H1 (cell line): ENCODE measurements at regions not wholly inside any gene's neighbourhood (a gene's known extent, or its start where the extent isn't known, plus 50 kb on each side); places are given as distances from the start of the nearest gene placed in this dataset.

Source experiments
- CTCF ChIA-PET: fragments of 300-600 bp; sonication (Branson Sonifier 250); formaldehyde crosslinking; loops from one replicate; lab custom pipeline; 2021; ENCODE audit not compliant: partially characterized antibody; lab: Charles Lee
- POLR2A ChIA-PET: fragments of 300-600 bp; sonication (Branson Sonifier 250); formaldehyde crosslinking; loops from one replicate; lab custom pipeline; 2021; ENCODE audit warnings: inconsistent platforms; ENCODE audit not compliant: partially characterized antibody; lab: Charles Lee
- DNase-seq, 2 experiments: peaks; one replicate each; pipeline versions ENCODE4 v3.0.0 to v3.0.0-alpha.2; 2010 to 2022; ENCODE audit warnings: low spot score in 2 of 2, low read depth in 1 of 2, mixed read lengths in 1 of 2
- FAIRE-seq: peaks from 2 replicates; lab custom pipeline; 2011; peaks lifted over from hg19 to GRCh38; lab: Jason Lieb, UNC
- H2AFZ ChIP-seq: 2 replicates; pipeline ENCODE4 v1.8.1; 2012; ENCODE audit warnings: low read length, inconsistent platforms
- H2AK5ac ChIP-seq: 2 replicates; pipeline ENCODE4 v1.6.1; 2013; ENCODE audit warnings: low read depth, low read length
- H2BK120ac ChIP-seq: replicated peaks from 2 replicates; pipeline ENCODE3; 2013; ENCODE audit warnings: low read depth, low read length, inconsistent platforms
- H2BK12ac ChIP-seq: 2 replicates; pipeline ENCODE4 v1.6.1; 2013; ENCODE audit warnings: low read depth, low read length
- H2BK15ac ChIP-seq: 2 replicates; pipeline ENCODE4 v1.6.1; 2013; ENCODE audit warnings: low read length
- H2BK20ac ChIP-seq: 2 replicates; pipeline ENCODE4 v1.6.1; 2013; ENCODE audit warnings: low read length
- H2BK5ac ChIP-seq: 2 replicates; pipeline ENCODE4 v1.6.1; 2013; ENCODE audit warnings: low read depth, low read length
- H3K14ac ChIP-seq: 2 replicates; pipeline ENCODE4 v1.6.1; 2013; ENCODE audit warnings: inconsistent platforms; ENCODE audit not compliant: insufficient read length
- H3K18ac ChIP-seq: 2 replicates; pipeline ENCODE4 v1.6.1; 2013; ENCODE audit warnings: low read length; ENCODE audit errors: extremely low read depth
- H3K23ac ChIP-seq: 2 replicates; pipeline ENCODE4 v1.6.1; 2013; ENCODE audit warnings: inconsistent platforms; ENCODE audit not compliant: insufficient read length
- H3K23me2 ChIP-seq: 2 replicates; pipeline ENCODE4 v1.6.1; 2013; ENCODE audit warnings: low read depth, low read length
- H3K27ac ChIP-seq: 2 replicates; pipeline ENCODE4 v1.6.1; 2011; ENCODE audit warnings: low read depth, low read length, inconsistent platforms
- H3K27me3 ChIP-seq, 4 experiments: replicated peaks in 1 of 4; 1 replicate in 1 of 4; 2 replicates in 3 of 4; pipeline versions ENCODE4 v1.6.1 to v1.8.1; 2011 to 2013; ENCODE audit warnings: low read length in 3 of 4, mild to moderate bottlenecking in 3 of 4, inconsistent platforms in 2 of 4, mixed read lengths in 2 of 4, moderate library complexity in 1 of 4; ENCODE audit not compliant: control insufficient read depth in 3 of 4, insufficient read depth in 3 of 4; ENCODE audit errors: extremely low read depth in 1 of 4
- H3K36me3 ChIP-seq, 4 experiments: 2 replicates each; pipeline versions ENCODE4 v1.6.1 to v1.8.1; 2011 to 2013; ENCODE audit warnings: mild to moderate bottlenecking in 4 of 4, low read length in 3 of 4, moderate library complexity in 2 of 4, control low read depth in 1 of 4, inconsistent platforms in 1 of 4; ENCODE audit not compliant: insufficient read depth in 4 of 4, control insufficient read depth in 2 of 4
- H3K4ac ChIP-seq: replicated peaks from 2 replicates; pipeline ENCODE3; 2013; ENCODE audit warnings: low read length, low read depth, mixed read lengths, inconsistent platforms; ENCODE audit not compliant: insufficient read length
- H3K4me1 ChIP-seq, 4 experiments: replicated peaks in 1 of 4; 1 replicate in 1 of 4; 2 replicates in 3 of 4; pipeline versions ENCODE4 v1.6.1 to v1.8.1; 2011 to 2013; ENCODE audit warnings: low read length in 3 of 4, inconsistent platforms in 2 of 4, mixed read lengths in 1 of 4; ENCODE audit not compliant: insufficient read depth in 4 of 4, control insufficient read depth in 3 of 4
- H3K4me2 ChIP-seq, 2 experiments: 2 replicates each; pipeline versions ENCODE4 v1.6.1 to v1.8.1; 2011 to 2013; ENCODE audit warnings: low read depth in 2 of 2, low read length in 2 of 2, control low read depth in 1 of 2, inconsistent platforms in 1 of 2, mild to moderate bottlenecking in 1 of 2; ENCODE audit not compliant: insufficient read depth in 1 of 2
- H3K4me3 ChIP-seq, 4 experiments: fragments of 200-600, 300-600 bp in 1 of 4; sonication (generic), shearing (Covaris generic), sonication (Bioruptor Twin) in 1 of 4; 2 replicates each; pipeline versions ENCODE4 v1.5.1 to v1.8.1; 2011 to 2016; ENCODE audit warnings: low read length in 4 of 4, low read depth in 3 of 4, control low read depth in 2 of 4, inconsistent platforms in 2 of 4, mild to moderate bottlenecking in 2 of 4, mixed read lengths in 1 of 4, moderate library complexity in 1 of 4; ENCODE audit not compliant: insufficient read depth in 2 of 4; ENCODE audit errors: extremely low read depth in 1 of 4
- H3K56ac ChIP-seq: replicated peaks from 2 replicates; pipeline ENCODE3; 2013; ENCODE audit warnings: low read depth, mild to moderate bottlenecking, mixed read lengths, low read length, inconsistent platforms; ENCODE audit not compliant: insufficient read length
- H3K79me1 ChIP-seq: 2 replicates; pipeline ENCODE4 v1.6.1; 2013; ENCODE audit warnings: low read depth, low read length, control low read depth
- H3K79me2 ChIP-seq, 2 experiments: 2 replicates each; pipeline versions ENCODE4 v1.6.1 to v1.8.1; 2012 to 2013; ENCODE audit warnings: low read length in 2 of 2, mild to moderate bottlenecking in 2 of 2, inconsistent platforms in 1 of 2; ENCODE audit not compliant: insufficient read depth in 2 of 2, control insufficient read depth in 1 of 2
- H3K9ac ChIP-seq, 4 experiments: replicated peaks in 1 of 4; 1 replicate in 1 of 4; 2 replicates in 3 of 4; pipeline versions ENCODE4 v1.6.1 to v1.8.1; 2011 to 2013; ENCODE audit warnings: low read depth in 3 of 4, low read length in 3 of 4, control low read depth in 2 of 4, mild to moderate bottlenecking in 2 of 4, moderate library complexity in 2 of 4, inconsistent platforms in 1 of 4; ENCODE audit errors: extremely low read depth in 1 of 4
- H3K9me3 ChIP-seq, 2 experiments: 2 replicates each; pipeline versions ENCODE4 v1.6.1 to v1.8.1; 2012 to 2013; ENCODE audit warnings: mild to moderate bottlenecking in 2 of 2, moderate library complexity in 2 of 2, control low read depth in 1 of 2, inconsistent platforms in 1 of 2, low read depth in 1 of 2, low read length in 1 of 2, mixed read lengths in 1 of 2; ENCODE audit not compliant: insufficient read depth in 2 of 2
- H4K20me1 ChIP-seq, 2 experiments: replicated peaks in 1 of 2; 2 replicates each; pipeline versions ENCODE3 to v1.8.1; 2011 to 2013; ENCODE audit warnings: inconsistent platforms in 2 of 2, low read length in 2 of 2, mild to moderate bottlenecking in 1 of 2; ENCODE audit not compliant: insufficient read depth in 2 of 2, control insufficient read depth in 1 of 2
- H4K5ac ChIP-seq: 2 replicates; pipeline ENCODE4 v1.6.1; 2013; ENCODE audit warnings: low read length, low read depth, mixed read lengths, inconsistent platforms; ENCODE audit not compliant: insufficient read length
- H4K8ac ChIP-seq: 2 replicates; pipeline ENCODE4 v1.8.0; 2013; ENCODE audit warnings: mild to moderate bottlenecking, moderate library complexity, low read length, inconsistent platforms; ENCODE audit not compliant: insufficient read depth; ENCODE audit errors: extremely low read depth
- H4K91ac ChIP-seq: replicated peaks from 2 replicates; pipeline ENCODE3; 2013; ENCODE audit warnings: low read length, mixed read lengths, inconsistent platforms; ENCODE audit not compliant: insufficient read length
- BACH1 ChIP-seq: IDR thresholded peaks from 2 replicates; pipeline ENCODE4 v1.6.1; 2012; ENCODE audit warnings: low read length, improper control_type of control experiment
- CTBP2 ChIP-seq: IDR thresholded peaks from 2 replicates; pipeline ENCODE4 v1.7.0; 2011; ENCODE audit warnings: borderline replicate concordance, mild to moderate bottlenecking, moderate library complexity, mixed read lengths, low read length; ENCODE audit not compliant: insufficient read depth, insufficient read length
- GABPA ChIP-seq: IDR thresholded peaks from 2 replicates; pipeline ENCODE4 v1.6.1; 2011; ENCODE audit warnings: mild to moderate bottlenecking, low read length, moderate library complexity, borderline replicate concordance; ENCODE audit not compliant: insufficient read depth
- WGBS, 2 experiments: shearing (Covaris generic) in 1 of 2; methylation state at CpG; one replicate each; pipeline versions ENCODE4 v1.1.6 to v1.1.7; 2013 to 2015; ENCODE audit warnings: low lambda C conversion rate in 2 of 2, mixed read lengths in 2 of 2, inconsistent platforms in 1 of 2, low coverage in 1 of 2, missing lambda C conversion rate in 1 of 2; ENCODE audit not compliant: insufficient replicate concordance in 2 of 2, insufficient coverage in 1 of 2, insufficient read length in 1 of 2; ENCODE audit errors: extremely low coverage in 1 of 2, missing lambda C conversion rate in 1 of 2; 5-methylcytosine and 5-hydroxymethylcytosine counted together
- TF ChIP-seq, protein P1 (sequence below), 3 experiments: IDR thresholded peaks; 1 replicate in 2 of 3; 2 replicates in 1 of 3; pipeline versions ENCODE4 v1.5.1 to v1.6.1; 2011; ENCODE audit warnings: low read length in 3 of 3, mild to moderate bottlenecking in 3 of 3, inconsistent platforms in 2 of 3, low read depth in 1 of 3, moderate library complexity in 1 of 3; ENCODE audit not compliant: insufficient read depth in 1 of 3; ENCODE audit errors: control extremely low read depth in 1 of 3

DNA sequence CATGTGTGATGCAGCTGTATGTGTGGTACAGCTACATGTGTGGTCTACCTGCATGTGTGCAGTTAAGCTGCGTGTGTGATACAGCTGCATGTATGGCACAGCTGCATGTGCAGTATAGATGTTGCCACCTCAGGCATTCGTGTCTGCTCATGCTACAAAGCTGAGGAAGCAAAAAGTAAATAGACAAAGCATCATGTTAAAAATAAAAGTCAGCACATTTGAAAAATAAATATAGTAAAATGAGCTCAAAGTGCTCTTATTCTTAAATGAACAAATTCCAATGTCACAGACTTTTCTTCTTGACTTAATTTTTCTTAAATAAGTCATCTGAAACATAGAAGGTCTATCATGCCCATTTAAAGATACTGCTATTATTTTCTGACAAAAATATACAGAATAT, 519.3 kb upstream of the SOX11 start:
- Histone ChIP-seq H2BK12ac (no peak overlapping the region), H3K27me3 (no peaks in the 10 kb centered on the region), H3K56ac (no peak overlapping the region), H3K4ac (no peak overlapping the region), H3K79me1 (no peaks in the 10 kb centered on the region), H3K36me3 (no peaks in the 10 kb centered on the region; a peak in 1 of 8 replicates), H2AFZ (no peak overlapping the region), H2BK20ac (no peak overlapping the region), H2AK5ac (no peak overlapping the region), H3K79me2 (no peaks in the 10 kb centered on the region), H3K23me2 (no peaks in the 10 kb centered on the region; the same call in 1 of the 2 replicates), H3K9me3 (peaks cover 4 to 7% of the 10 kb centered on the region in 2 experiments; a peak in 1 of 4 replicates), H3K14ac (no peak overlapping the region), H3K4me2 (no peak overlapping the region), H3K27ac (no peak overlapping the region), H4K91ac (no peak overlapping the region), H3K4me3 (no peak overlapping the region), H4K8ac (no peak overlapping the region), H3K9ac (peak overlapping the region in 1 of 4 experiments; percentile 34; a peak in 1 of 7 replicates), H2BK15ac (no peak overlapping the region), H2BK120ac (no peak overlapping the region), H4K5ac (no peak overlapping the region), H4K20me1 (no peaks in the 10 kb centered on the region), H3K23ac (no peak overlapping the region), H2BK5ac (no peak overlapping the region), H3K18ac (no peak overlapping the region), H3K4me1 (no peaks in the 10 kb centered on the region)
- DNase-seq (no peak), FAIRE-seq (no peak)
- POLR2A ChIA-PET: no interaction called here
- WGBS, 2 experiments: 93% methylated on average over 2 of the region's 2 CpGs; no CpG with 5 or more reads in 1 of the 2 experiments
- CTCF ChIA-PET: interaction anchor here (0.7 to 1.5 kb wide), 4 partner anchors 62 to 1083 kb away, joined by 3 to 4 read pairs (median 3); no protein-coding TSS in a partner anchor
- TF ChIP-seq CTBP2 (no peak), BACH1 (no peak), GABPA (no peak)
- TF ChIP-seq, protein P1, sequence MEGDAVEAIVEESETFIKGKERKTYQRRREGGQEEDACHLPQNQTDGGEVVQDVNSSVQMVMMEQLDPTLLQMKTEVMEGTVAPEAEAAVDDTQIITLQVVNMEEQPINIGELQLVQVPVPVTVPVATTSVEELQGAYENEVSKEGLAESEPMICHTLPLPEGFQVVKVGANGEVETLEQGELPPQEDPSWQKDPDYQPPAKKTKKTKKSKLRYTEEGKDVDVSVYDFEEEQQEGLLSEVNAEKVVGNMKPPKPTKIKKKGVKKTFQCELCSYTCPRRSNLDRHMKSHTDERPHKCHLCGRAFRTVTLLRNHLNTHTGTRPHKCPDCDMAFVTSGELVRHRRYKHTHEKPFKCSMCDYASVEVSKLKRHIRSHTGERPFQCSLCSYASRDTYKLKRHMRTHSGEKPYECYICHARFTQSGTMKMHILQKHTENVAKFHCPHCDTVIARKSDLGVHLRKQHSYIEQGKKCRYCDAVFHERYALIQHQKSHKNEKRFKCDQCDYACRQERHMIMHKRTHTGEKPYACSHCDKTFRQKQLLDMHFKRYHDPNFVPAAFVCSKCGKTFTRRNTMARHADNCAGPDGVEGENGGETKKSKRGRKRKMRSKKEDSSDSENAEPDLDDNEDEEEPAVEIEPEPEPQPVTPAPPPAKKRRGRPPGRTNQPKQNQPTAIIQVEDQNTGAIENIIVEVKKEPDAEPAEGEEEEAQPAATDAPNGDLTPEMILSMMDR (IDR thresholded peaks at IDR 0.05; ENCODE audit: control extremely low read depth in 1 of 3, insufficient read depth in 1 of 3, low read depth in 1 of 3, low read length in 3 of 3): no peak
